GM12878 (cell line): ENCODE measurements at regions not wholly inside any gene's neighbourhood (a gene's known extent, or its start where the extent isn't known, plus 50 kb on each side); places are given as distances from the start of the nearest gene placed in this dataset.

Source experiments
- ATAC-seq: fragments of 200-7000 bp; cut with Tn5 transposase; 3 replicates; pipeline ENCODE4 v1.9.1; 2020; ENCODE audit warnings: mild to moderate bottlenecking, moderate library complexity
- BruUV-seq: library from RNA; stranded (reverse); fragments of 400-500 nt; replicated peaks from 2 replicates; lab custom pipeline; 2021; lab: Mats Ljungman, UMichigan
- CTCF ChIA-PET: fragments of 300-600 bp; sonication (Branson Sonifier 250); formaldehyde crosslinking; extraction: SDS; loops from one replicate; lab custom pipeline; 2021; ENCODE audit warnings: inconsistent platforms; lab: Yijun Ruan, JAX
- POLR2A ChIA-PET: fragments of 350-600 bp; formaldehyde crosslinking; extraction: SDS; loops from one replicate; lab custom pipeline; 2021; ENCODE audit warnings: inconsistent platforms; lab: Charles Lee
- RAD21 ChIA-PET: fragments of 300-600 bp; sonication (Branson Sonifier 250); formaldehyde crosslinking; loops from one replicate; lab custom pipeline; 2023; ENCODE audit warnings: antibody characterized with exemption; ENCODE audit not compliant: unreplicated experiment; lab: Charles Lee
- SMC1A ChIA-PET: fragments of 300-600 bp; sonication (Branson Sonifier 250); formaldehyde crosslinking; loops from one replicate; lab custom pipeline; 2023; ENCODE audit not compliant: unreplicated experiment, uncharacterized antibody; lab: Charles Lee
- DNase-seq: peaks from one replicate; pipeline ENCODE4 v3.0.0-alpha.2; 2011; ENCODE audit warnings: low read depth, low spot score
- FAIRE-seq: peaks from 3 replicates; lab custom pipeline; 2011; peaks lifted over from hg19 to GRCh38; lab: Jason Lieb, UNC
- H2AFZ ChIP-seq: 2 replicates; pipeline ENCODE4 v1.6.0; 2011; ENCODE audit warnings: low read depth, low read length, control low read depth; ENCODE audit not compliant: control insufficient read depth
- H3K27ac ChIP-seq: 2 replicates; pipeline ENCODE4 v1.5.1; 2011; ENCODE audit warnings: control low read depth; ENCODE audit not compliant: control insufficient read depth, insufficient read depth
- H3K27me3 ChIP-seq, 2 experiments: replicated peaks in 1 of 2; 2 replicates each; pipeline versions ENCODE4 v1.6.0 to v1.6.1; 2011; ENCODE audit warnings: low read length in 1 of 2; ENCODE audit not compliant: control insufficient read depth in 2 of 2, insufficient read depth in 2 of 2
- H3K36me3 ChIP-seq, 2 experiments: 2 replicates each; pipeline ENCODE4 v1.5.1; 2011; ENCODE audit warnings: low read length in 1 of 2; ENCODE audit not compliant: control insufficient read depth in 2 of 2, insufficient read depth in 2 of 2
- H3K4me1 ChIP-seq: 2 replicates; pipeline ENCODE4 v1.6.1; 2011; ENCODE audit warnings: mild to moderate bottlenecking, low read length, moderate library complexity, mixed read lengths; ENCODE audit not compliant: control insufficient read depth, insufficient read depth
- H3K4me2 ChIP-seq: 2 replicates; pipeline ENCODE4 v1.6.0; 2011; ENCODE audit warnings: control low read depth; ENCODE audit not compliant: control insufficient read depth, insufficient read depth
- H3K4me3 ChIP-seq: fragments of 200-600 bp; sonication (generic); 2 replicates; pipeline ENCODE4 v1.5.1; 2016
- H3K79me2 ChIP-seq: 2 replicates; pipeline ENCODE4 v1.6.0; 2011; ENCODE audit warnings: low read length; ENCODE audit not compliant: control insufficient read depth, insufficient read depth
- H3K9ac ChIP-seq: 2 replicates; pipeline ENCODE4 v1.8.0; 2011; ENCODE audit warnings: low read length, control low read depth, mixed read lengths; ENCODE audit not compliant: control insufficient read depth, insufficient read depth
- H3K9me3 ChIP-seq: replicated peaks from 3 replicates; pipeline ENCODE4 v1.5.1; 2011; ENCODE audit warnings: mild to moderate bottlenecking, low read length; ENCODE audit not compliant: control insufficient read depth, insufficient read depth
- H4K20me1 ChIP-seq: 2 replicates; pipeline ENCODE4 v1.6.0; 2011; ENCODE audit not compliant: control insufficient read depth, insufficient read depth
- BCL11A ChIP-seq: IDR thresholded peaks from 2 replicates; pipeline ENCODE4 v1.6.1; 2011; ENCODE audit warnings: low read depth, low read length
- CBX5 ChIP-seq: sonication (generic); IDR thresholded peaks from 2 replicates; pipeline ENCODE4 v1.6.1; 2016; ENCODE audit warnings: low read depth, moderate library complexity, mild to moderate bottlenecking, inconsistent platforms
- EZH2 ChIP-seq: IDR thresholded peaks from 2 replicates; pipeline ENCODE4 v1.6.1; 2012; ENCODE audit warnings: low read depth, mild to moderate bottlenecking, control low read depth, inconsistent platforms, low read length, borderline replicate concordance; ENCODE audit not compliant: control insufficient read depth
- FOXM1 ChIP-seq: IDR thresholded peaks from 2 replicates; pipeline ENCODE4 v1.6.1; 2012; ENCODE audit warnings: low read depth, mild to moderate bottlenecking, inconsistent platforms, low read length, moderate library complexity
- HDGF ChIP-seq: fragments of 450-650 bp; IDR thresholded peaks from 2 replicates; pipeline ENCODE4 v1.6.1; 2016; ENCODE audit warnings: antibody characterized with exemption
- MLLT1 ChIP-seq: fragments of 450-650 bp; IDR thresholded peaks from 2 replicates; pipeline ENCODE4 v1.6.1; 2016; ENCODE audit warnings: mild to moderate bottlenecking
- MYC ChIP-seq: IDR thresholded peaks from 2 replicates; pipeline ENCODE4 v1.6.1; 2011; ENCODE audit warnings: mild to moderate bottlenecking, low read length, moderate library complexity, inconsistent platforms; ENCODE audit not compliant: insufficient read depth, insufficient replicate concordance, insufficient read length, severe bottlenecking
- NFXL1 ChIP-seq: fragments of 450-650 bp; IDR thresholded peaks from 2 replicates; pipeline ENCODE4 v1.6.1; 2017; ENCODE audit warnings: antibody characterized with exemption, mild to moderate bottlenecking, borderline replicate concordance
- RAD51 ChIP-seq: fragments of 450-650 bp; IDR thresholded peaks from 2 replicates; pipeline ENCODE4 v1.6.1; 2016; ENCODE audit warnings: moderate library complexity, mild to moderate bottlenecking, inconsistent platforms
- RBBP5 ChIP-seq: fragments of 200-600 bp; sonication (generic); conservative IDR thresholded peaks from 2 replicates; pipeline ENCODE4 v1.6.1; 2016
- SIN3A ChIP-seq: IDR thresholded peaks from 2 replicates; pipeline ENCODE4 v1.6.1; 2012; ENCODE audit warnings: low read depth, low read length, improper control_type of control experiment
- SMARCA5 ChIP-seq: fragments of 450-650 bp; IDR thresholded peaks from 2 replicates; pipeline ENCODE4 v1.6.1; 2017; ENCODE audit warnings: mild to moderate bottlenecking
- TBL1XR1 ChIP-seq: IDR thresholded peaks from 2 replicates; pipeline ENCODE4 v1.6.1; 2012; ENCODE audit warnings: low read depth, low read length, improper control_type of control experiment
- ZBTB33 ChIP-seq: fragments of 450-650 bp; IDR thresholded peaks from 2 replicates; pipeline ENCODE4 v1.6.1; 2017; ENCODE audit warnings: mild to moderate bottlenecking
- WGBS: methylation state at CpG from one replicate; pipeline ENCODE4 v1.1.6; 2016; ENCODE audit warnings: low lambda C conversion rate; ENCODE audit not compliant: insufficient replicate concordance, insufficient coverage; ENCODE audit errors: missing lambda C conversion rate; 5-methylcytosine and 5-hydroxymethylcytosine counted together
- in situ Hi-C: fragments of 300-500 bp; cut with MboI; formaldehyde crosslinking; loops from 9 replicates; pipeline ENCODE4 v1.14.3; 2018; ENCODE audit warnings: mixed read lengths
- intact Hi-C: fragments of 100-400 bp; cut with micrococcal nuclease; formaldehyde crosslinking; loops from one replicate; pipeline ENCODE4 v1.14.2; 2022; ENCODE audit not compliant: unreplicated experiment

- no peak for DNase-seq
- Histone ChIP-seq H3K36me3 (no peaks in the 10 kb centered on the region; a peak in 1 of 4 replicates), H2AFZ (no peak overlapping the region), H3K4me3 (no peak overlapping the region), H3K79me2 (peaks cover 48% of the 10 kb centered on the region), H3K9me3 (no peaks in the 10 kb centered on the region), H3K4me1 (peaks cover 43% of the 10 kb centered on the region), H3K27me3 (no peaks in the 10 kb centered on the region), H3K9ac (no peak overlapping the region), H3K27ac (no peak overlapping the region), H3K4me2 (no peak overlapping the region), H4K20me1 (peaks cover 3% of the 10 kb centered on the region; the same call in 1 of the 2 replicates)
- POLR2A ChIA-PET, result no interaction called here
- ATAC-seq, result no peak
- BruUV-seq, result no TSS peak
- intact Hi-C loops (no loop called here), in situ Hi-C loops (no loop called here)
- SMC1A ChIA-PET, result no interaction called here
- 85% methylated on average over 13 of the region's 13 CpGs for WGBS
- CTCF ChIA-PET, result no interaction called here
- RAD21 ChIA-PET, result no interaction called here
- no peak for FAIRE-seq
- TF ChIP-seq EZH2, result no peak
- TF ChIP-seq SMARCA5, result no peak
- no peak for TF ChIP-seq SIN3A
- TF ChIP-seq TBL1XR1, result no peak
- TF ChIP-seq BCL11A, result no peak
- TF ChIP-seq ZBTB33, result no peak
- no peak for TF ChIP-seq RAD51
- TF ChIP-seq MLLT1, result no peak
- TF ChIP-seq RBBP5, result no peak
- TF ChIP-seq MYC, result no peak
- TF ChIP-seq FOXM1, result no peak
- TF ChIP-seq NFXL1, result no peak
- no peak for TF ChIP-seq HDGF
- TF ChIP-seq CBX5, result no peak
Measured at GRCh38 chr17:77369544-77369971, 228.8 kb downstream of the SEC14L1 start.
